ENCODE measurements at regions not wholly inside any gene's neighbourhood (a gene's known extent, or its start where the extent isn't known, plus 50 kb on each side); places are given as distances from the start of the nearest gene placed in this dataset.

DNA sequence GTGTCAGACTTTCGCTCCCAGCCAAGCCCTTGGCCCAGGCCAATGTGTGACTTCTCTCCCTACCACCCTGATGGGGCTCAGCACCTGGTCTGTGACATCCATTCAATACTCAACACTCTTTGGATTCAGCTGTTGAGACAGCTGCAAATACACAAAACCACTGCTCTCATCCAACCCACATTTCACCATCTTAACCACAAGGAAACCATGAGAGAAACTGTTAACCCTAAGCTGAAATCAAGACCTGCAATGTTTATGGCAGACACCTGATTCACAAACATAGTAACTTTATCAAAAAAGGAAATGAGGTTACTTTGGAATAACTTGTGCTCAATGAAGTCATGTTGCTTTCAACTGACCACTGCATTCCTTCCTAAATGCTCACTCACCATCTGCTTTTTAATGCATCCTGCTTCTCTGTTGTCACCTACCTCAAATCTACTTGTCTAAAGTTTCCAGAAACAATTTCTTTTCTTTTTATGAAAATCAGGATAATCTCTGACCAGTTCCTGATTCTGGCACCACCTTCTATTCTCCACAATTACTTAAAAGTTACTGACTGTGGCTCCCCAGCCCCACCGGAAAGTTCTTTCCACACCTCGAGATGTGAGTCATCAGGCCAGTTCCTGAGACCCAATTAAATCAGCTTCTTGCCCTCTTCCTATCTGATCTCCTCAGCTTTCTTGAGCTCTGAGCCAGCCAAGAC lies 88.2 kb downstream of the NOG start:
- H3K9me2 ChIP-seq (ENCODE audit: insufficient read depth) = no peaks in the 10 kb centered on the region
- H2AFZ ChIP-seq = no peak overlapping the region
- peak overlapping the region; percentile 69 for H3K4me2 ChIP-seq
- no peaks in the 10 kb centered on the region for H4K20me1 ChIP-seq (ENCODE audit: insufficient read depth)
- no peaks in the 10 kb centered on the region for H3K27me3 ChIP-seq (ENCODE audit: insufficient read depth, low read depth)
- H3K4me1 ChIP-seq (replicated peaks; ENCODE audit: insufficient read depth) = peaks cover 79% of the 10 kb centered on the region
- peak overlapping the region; percentile 12; the same call in 1 of the 2 replicates for H3K4me3 ChIP-seq
- no peaks in the 10 kb centered on the region for H3K79me2 ChIP-seq (ENCODE audit: low read depth)
- peak overlapping the region; percentile 96 for H3K27ac ChIP-seq
- BruUV-seq (replicated peaks) = TSS peak; percentile 85
- POLR2A ChIA-PET (ENCODE audit: unreplicated experiment) = interaction anchor here (0.5 to 0.7 kb wide), 4 partner anchors 17 to 1326 kb away, joined by 3 to 6 read pairs (median 4); no protein-coding TSS in a partner anchor
- TF ChIP-seq EZH2 (IDR thresholded peaks at IDR 0.05; ENCODE audit: low read depth) = no peak
- TF ChIP-seq, protein P1, sequence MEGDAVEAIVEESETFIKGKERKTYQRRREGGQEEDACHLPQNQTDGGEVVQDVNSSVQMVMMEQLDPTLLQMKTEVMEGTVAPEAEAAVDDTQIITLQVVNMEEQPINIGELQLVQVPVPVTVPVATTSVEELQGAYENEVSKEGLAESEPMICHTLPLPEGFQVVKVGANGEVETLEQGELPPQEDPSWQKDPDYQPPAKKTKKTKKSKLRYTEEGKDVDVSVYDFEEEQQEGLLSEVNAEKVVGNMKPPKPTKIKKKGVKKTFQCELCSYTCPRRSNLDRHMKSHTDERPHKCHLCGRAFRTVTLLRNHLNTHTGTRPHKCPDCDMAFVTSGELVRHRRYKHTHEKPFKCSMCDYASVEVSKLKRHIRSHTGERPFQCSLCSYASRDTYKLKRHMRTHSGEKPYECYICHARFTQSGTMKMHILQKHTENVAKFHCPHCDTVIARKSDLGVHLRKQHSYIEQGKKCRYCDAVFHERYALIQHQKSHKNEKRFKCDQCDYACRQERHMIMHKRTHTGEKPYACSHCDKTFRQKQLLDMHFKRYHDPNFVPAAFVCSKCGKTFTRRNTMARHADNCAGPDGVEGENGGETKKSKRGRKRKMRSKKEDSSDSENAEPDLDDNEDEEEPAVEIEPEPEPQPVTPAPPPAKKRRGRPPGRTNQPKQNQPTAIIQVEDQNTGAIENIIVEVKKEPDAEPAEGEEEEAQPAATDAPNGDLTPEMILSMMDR (conservative IDR thresholded peaks at IDR 0.05) = no peak
- CTCF ChIA-PET = interaction anchor here (0.8 kb wide), 1 partner anchor 18 kb away, joined by 3 read pairs; no protein-coding TSS in a partner anchor
- H3K36me3 ChIP-seq (ENCODE audit: low read depth) = no peaks in the 10 kb centered on the region
- peaks cover 7% of the 10 kb centered on the region; the same call in 1 of the 2 replicates for H3K9me3 ChIP-seq (ENCODE audit: insufficient read depth, low read depth)
- peaks cover 49% of the 10 kb centered on the region for H3F3A ChIP-seq (ENCODE audit: insufficient read depth, low read depth)
- intact Hi-C loops (cut with micrococcal nuclease; ENCODE audit: unreplicated experiment) = loop anchor here (2.0 kb wide), 1 partner anchor 17 kb away; no protein-coding TSS in a partner anchor
- DNase-seq = peak; percentile 58 to 99

DNA sequence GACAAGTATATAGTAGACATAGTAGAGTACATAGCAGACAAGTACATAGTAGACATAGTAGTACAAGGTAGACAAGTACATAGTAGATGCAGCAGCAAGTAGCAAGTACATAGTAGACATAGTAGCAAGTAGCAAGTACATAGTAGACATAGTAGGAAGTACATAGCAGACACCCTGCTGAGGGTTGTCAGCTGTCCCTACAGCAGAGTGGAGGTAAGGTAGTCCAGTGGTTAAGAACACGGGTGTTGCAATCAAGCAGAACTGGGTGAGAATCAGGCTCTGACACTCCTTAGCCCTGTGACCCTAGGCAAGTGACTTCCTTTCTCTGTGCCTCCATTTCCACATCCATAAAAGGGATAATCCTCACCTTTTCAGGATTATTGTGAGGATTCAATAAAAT lies 94.7 kb downstream of the NOG start:
- Histone ChIP-seq H3K4me3 (no peak overlapping the region), H4K20me1 (ENCODE audit: insufficient read depth) (no peaks in the 10 kb centered on the region), H3F3A (ENCODE audit: insufficient read depth, low read depth) (peaks cover 6% of the 10 kb centered on the region; the same call in 1 of the 2 replicates), H3K4me1 (replicated peaks; ENCODE audit: insufficient read depth) (peaks cover 15% of the 10 kb centered on the region), H3K27me3 (ENCODE audit: insufficient read depth, low read depth) (no peaks in the 10 kb centered on the region), H2AFZ (no peak overlapping the region), H3K36me3 (ENCODE audit: low read depth) (no peaks in the 10 kb centered on the region), H3K79me2 (ENCODE audit: low read depth) (no peaks in the 10 kb centered on the region), H3K9me2 (ENCODE audit: insufficient read depth) (no peaks in the 10 kb centered on the region), H3K27ac (no peak overlapping the region), H3K9me3 (ENCODE audit: insufficient read depth, low read depth) (peaks cover 14% of the 10 kb centered on the region; the same call in 1 of the 2 replicates), H3K4me2 (no peak overlapping the region)
- DNase-seq = no peak
- ChIA-PET CTCF (no interaction called here), POLR2A (ENCODE audit: unreplicated experiment) (no interaction called here)
- TF ChIP-seq, protein P1 (conservative IDR thresholded peaks at IDR 0.05) = no peak
- no peak for TF ChIP-seq EZH2 (IDR thresholded peaks at IDR 0.05; ENCODE audit: low read depth)
- intact Hi-C loops (cut with micrococcal nuclease; ENCODE audit: unreplicated experiment) = loop anchor here (1.0 kb wide), 1 partner anchor 16 kb away; no protein-coding TSS in a partner anchor
- BruUV-seq (replicated peaks) = no TSS peak

DNA sequence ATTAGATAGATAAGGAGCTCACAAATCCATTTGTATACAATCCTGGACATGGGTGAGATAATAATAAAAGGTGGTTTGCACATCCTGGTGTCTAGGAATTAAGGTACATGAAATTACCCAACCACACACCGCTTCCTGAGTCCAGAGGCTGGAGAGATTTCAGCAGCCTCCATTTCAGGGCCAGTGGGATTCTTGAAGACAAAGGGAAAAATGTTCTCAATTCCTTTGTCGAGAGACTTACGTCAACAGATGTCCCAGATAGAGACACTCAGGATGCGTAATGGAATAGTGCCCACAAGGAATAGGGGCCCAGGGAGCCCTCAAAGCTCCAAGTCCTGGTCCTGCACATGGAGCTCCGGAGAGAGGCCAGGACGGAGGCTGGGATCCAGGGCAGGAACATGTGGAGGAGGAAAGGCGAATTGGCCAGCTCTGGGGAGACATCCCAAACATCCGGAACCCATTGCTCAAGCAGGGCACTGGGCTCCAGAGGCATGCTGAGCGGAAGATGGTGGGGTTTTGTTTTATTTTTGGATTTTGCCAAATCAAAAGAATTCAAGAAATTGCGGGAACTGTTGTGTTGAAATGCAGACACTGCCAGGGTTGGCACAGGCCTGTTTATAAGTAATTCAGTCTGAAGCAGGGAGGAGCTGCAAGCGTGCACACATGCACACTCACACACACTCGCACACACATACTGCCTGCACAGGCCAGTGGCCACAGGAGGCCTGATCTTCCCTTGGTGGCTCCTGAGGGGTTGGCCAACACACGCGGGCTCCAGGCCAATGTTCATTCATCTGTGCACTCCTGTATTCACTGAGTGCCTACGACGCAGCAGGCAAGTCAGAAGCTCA lies 97.2 kb downstream of the NOG start:
- no peak for DNase-seq
- POLR2A ChIA-PET (ENCODE audit: unreplicated experiment) = no interaction called here
- BruUV-seq (replicated peaks) = no TSS peak
- no peak overlapping the region for H3K4me2 ChIP-seq
- H3K79me2 ChIP-seq (ENCODE audit: low read depth) = no peaks in the 10 kb centered on the region
- TF ChIP-seq EZH2 (IDR thresholded peaks at IDR 0.05; ENCODE audit: low read depth) = no peak
- TF ChIP-seq, protein P1 (conservative IDR thresholded peaks at IDR 0.05) = no peak
- H3K4me3 ChIP-seq = no peak overlapping the region
- H3K9me2 ChIP-seq (ENCODE audit: insufficient read depth) = no peaks in the 10 kb centered on the region
- intact Hi-C loops (cut with micrococcal nuclease; ENCODE audit: unreplicated experiment) = loop anchor here (10.0 kb wide), 1 partner anchor 394 kb away; the partner anchor contains the start of gene AKAP1
- no peaks in the 10 kb centered on the region for H3K27me3 ChIP-seq (ENCODE audit: insufficient read depth, low read depth)
- CTCF ChIA-PET = no interaction called here
- no peaks in the 10 kb centered on the region for H3K4me1 ChIP-seq (replicated peaks; ENCODE audit: insufficient read depth)
- H3K27ac ChIP-seq = no peak overlapping the region
- peaks cover 14% of the 10 kb centered on the region; the same call in 1 of the 2 replicates for H3K9me3 ChIP-seq (ENCODE audit: insufficient read depth, low read depth)
- no peaks in the 10 kb centered on the region for H3K36me3 ChIP-seq (ENCODE audit: low read depth)
- no peak overlapping the region for H2AFZ ChIP-seq
- no peaks in the 10 kb centered on the region for H3F3A ChIP-seq (ENCODE audit: insufficient read depth, low read depth)
- H4K20me1 ChIP-seq (ENCODE audit: insufficient read depth) = no peaks in the 10 kb centered on the region
